ENCODE measurements at regions not wholly inside any gene's neighbourhood (a gene's known extent, or its start where the extent isn't known, plus 50 kb on each side); places are given as distances from the start of the nearest gene placed in this dataset.

GRCh38 chr6:1527073-1527457 lies 82.7 kb upstream of the FOXC1 start:
- TF ChIP-seq EZH2phosphoT487 (IDR thresholded peaks at IDR 0.05; ENCODE audit: insufficient read depth, low read depth) = no peak
- no peak for TF ChIP-seq EZH2 (IDR thresholded peaks at IDR 0.05; ENCODE audit: insufficient read depth, poor library complexity, severe bottlenecking)
